ENCODE measurements at regions not wholly inside any gene's neighbourhood (a gene's known extent, or its start where the extent isn't known, plus 50 kb on each side); places are given as distances from the start of the nearest gene placed in this dataset.

- no peak overlapping the region for H2BK12ac ChIP-seq (ENCODE audit: low read depth, low read length)
- DNase-seq (ENCODE audit: low read depth in 1 of 2, low spot score in 2 of 2) (no peak), FAIRE-seq (no peak)
- H3K4me2 ChIP-seq (ENCODE audit: insufficient read depth in 1 of 2, low read depth in 2 of 2, low read length in 2 of 2), result no peak overlapping the region
- H3K23me2 ChIP-seq (ENCODE audit: low read depth, low read length), result no peaks in the 10 kb centered on the region
- no peak overlapping the region for H4K5ac ChIP-seq (ENCODE audit: insufficient read length, low read depth, low read length)
- POLR2A ChIA-PET (ENCODE audit: partially characterized antibody), result no interaction called here
- no peak overlapping the region for H2AK5ac ChIP-seq (ENCODE audit: low read depth, low read length)
- no peak overlapping the region for H3K4me3 ChIP-seq (ENCODE audit: extremely low read depth in 1 of 4, insufficient read depth in 2 of 4, low read depth in 3 of 4, low read length in 4 of 4)
- H3K9ac ChIP-seq (replicated peaks in 1 of 4; ENCODE audit: extremely low read depth in 1 of 4, low read depth in 3 of 4, low read length in 3 of 4), result no peak overlapping the region
- H3K27me3 ChIP-seq (replicated peaks in 1 of 4; ENCODE audit: control insufficient read depth in 3 of 4, extremely low read depth in 1 of 4, insufficient read depth in 3 of 4, low read length in 3 of 4), result no peaks in the 10 kb centered on the region
- H3K4ac ChIP-seq (replicated peaks; ENCODE audit: insufficient read length, low read depth, low read length), result no peak overlapping the region
- H3K56ac ChIP-seq (replicated peaks; ENCODE audit: insufficient read length, low read depth, low read length), result no peak overlapping the region
- CTCF ChIA-PET (ENCODE audit: partially characterized antibody), result interaction anchor here (0.5 to 4.2 kb wide), 3 partner anchors 12 to 474 kb away, joined by 3 to 18 read pairs (median 3); no protein-coding TSS in a partner anchor
- H2BK15ac ChIP-seq (ENCODE audit: low read length), result no peak overlapping the region
- no peak overlapping the region for H3K27ac ChIP-seq (ENCODE audit: low read depth, low read length)
- no peaks in the 10 kb centered on the region for H3K79me2 ChIP-seq (ENCODE audit: control insufficient read depth in 1 of 2, insufficient read depth in 2 of 2, low read length in 2 of 2)
- H3K79me1 ChIP-seq (ENCODE audit: low read depth, low read length), result no peaks in the 10 kb centered on the region
- H2AFZ ChIP-seq (ENCODE audit: low read length), result no peak overlapping the region
- H3K23ac ChIP-seq (ENCODE audit: insufficient read length), result no peak overlapping the region
- H3K36me3 ChIP-seq (ENCODE audit: control insufficient read depth in 2 of 4, insufficient read depth in 4 of 4, low read length in 3 of 4), result no peaks in the 10 kb centered on the region
- no peak overlapping the region for H2BK5ac ChIP-seq (ENCODE audit: low read depth, low read length)
- H3K18ac ChIP-seq (ENCODE audit: extremely low read depth, low read length), result no peak overlapping the region
- H3K14ac ChIP-seq (ENCODE audit: insufficient read length), result no peak overlapping the region
- H2BK120ac ChIP-seq (replicated peaks; ENCODE audit: low read depth, low read length), result no peak overlapping the region
- no peaks in the 10 kb centered on the region for H3K9me3 ChIP-seq (ENCODE audit: insufficient read depth in 2 of 2, low read depth in 1 of 2, low read length in 1 of 2)
- no peak overlapping the region for H4K8ac ChIP-seq (ENCODE audit: extremely low read depth, insufficient read depth, low read length)
- no peak overlapping the region for H4K91ac ChIP-seq (replicated peaks; ENCODE audit: insufficient read length, low read length)
- no peaks in the 10 kb centered on the region for H4K20me1 ChIP-seq (replicated peaks in 1 of 2; ENCODE audit: control insufficient read depth in 1 of 2, insufficient read depth in 2 of 2, low read length in 2 of 2)
- H2BK20ac ChIP-seq (ENCODE audit: low read length), result no peak overlapping the region
- H3K4me1 ChIP-seq (replicated peaks in 1 of 4; ENCODE audit: control insufficient read depth in 3 of 4, insufficient read depth in 4 of 4, low read length in 3 of 4), result peaks cover 0 to 4% (median 2%) of the 10 kb centered on the region in 4 experiments; a peak in 2 of 7 replicates
- no peak for TF ChIP-seq POLR2A (IDR thresholded peaks at IDR 0.05; ENCODE audit: control extremely low read depth in 1 of 2, low read depth in 2 of 2, low read length in 2 of 2)
- TF ChIP-seq TAF1 (IDR thresholded peaks at IDR 0.05; ENCODE audit: low read depth, low read length), result no peak
- TF ChIP-seq JUN (IDR thresholded peaks at IDR 0.05; ENCODE audit: low read depth, low read length), result no peak
- TF ChIP-seq SP2 (IDR thresholded peaks at IDR 0.05; ENCODE audit: low read length), result no peak
- no peak for TF ChIP-seq SUZ12 (IDR thresholded peaks at IDR 0.05; ENCODE audit: low read length)
- TF ChIP-seq POU5F1 (IDR thresholded peaks at IDR 0.05; ENCODE audit: low read depth, low read length), result no peak
- no peak for TF ChIP-seq TAF7 (optimal IDR thresholded peaks at IDR 0.05; ENCODE audit: borderline replicate concordance, low read depth, low read length)
- TF ChIP-seq, protein P1, sequence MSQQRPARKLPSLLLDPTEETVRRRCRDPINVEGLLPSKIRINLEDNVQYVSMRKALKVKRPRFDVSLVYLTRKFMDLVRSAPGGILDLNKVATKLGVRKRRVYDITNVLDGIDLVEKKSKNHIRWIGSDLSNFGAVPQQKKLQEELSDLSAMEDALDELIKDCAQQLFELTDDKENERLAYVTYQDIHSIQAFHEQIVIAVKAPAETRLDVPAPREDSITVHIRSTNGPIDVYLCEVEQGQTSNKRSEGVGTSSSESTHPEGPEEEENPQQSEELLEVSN (IDR thresholded peaks at IDR 0.05), result no peak
- TF ChIP-seq HDAC6 (IDR thresholded peaks at IDR 0.05; ENCODE audit: low read depth, low read length), result no peak
- TF ChIP-seq SRF (IDR thresholded peaks at IDR 0.05; ENCODE audit: low read depth, low read length), result no peak
Observed at GRCh38 chr14:59032826-59033225, 155.6 kb upstream of the DAAM1 start.
